DND-41 (cell line): ENCODE measurements at regions not wholly inside any gene's neighbourhood (a gene's known extent, or its start where the extent isn't known, plus 50 kb on each side); places are given as distances from the start of the nearest gene placed in this dataset.

Experiments used
- ATAC-seq: fragments of 200-7000 bp; cut with Tn5 transposase; 3 replicates; pipeline ENCODE4 v1.9.1; 2021; ENCODE audit warnings: low read depth; ENCODE audit not compliant: insufficient read depth
- DNase-seq: peaks from one replicate; pipeline ENCODE4 v3.0.0-alpha.2; 2020
- H2AFZ ChIP-seq: 2 replicates; pipeline ENCODE4 v1.6.0; 2012; ENCODE audit warnings: low read depth, low read length
- H3K27ac ChIP-seq: 2 replicates; pipeline ENCODE4 v1.5.1; 2012; ENCODE audit warnings: low read length, inconsistent platforms
- H3K27me3 ChIP-seq: fragments of 200-600 bp; sonication (generic); 2 replicates; pipeline ENCODE4 v1.6.0; 2012; ENCODE audit warnings: low read length, mild to moderate bottlenecking, inconsistent platforms; ENCODE audit not compliant: insufficient read depth, poor library complexity
- H3K36me3 ChIP-seq: 2 replicates; pipeline ENCODE4 v1.5.1; 2012; ENCODE audit warnings: low read length, inconsistent platforms; ENCODE audit not compliant: insufficient read depth
- H3K4me1 ChIP-seq: 2 replicates; pipeline ENCODE4 v1.5.1; 2012; ENCODE audit warnings: mild to moderate bottlenecking, low read length; ENCODE audit not compliant: insufficient read depth
- H3K4me2 ChIP-seq: 2 replicates; pipeline ENCODE4 v1.6.0; 2012; ENCODE audit warnings: mild to moderate bottlenecking, moderate library complexity, low read length, inconsistent platforms; ENCODE audit not compliant: insufficient read depth
- H3K4me3 ChIP-seq, 2 experiments: fragments of 200-600 bp in 1 of 2; shearing (Covaris generic) in 1 of 2; 2 replicates each; pipeline ENCODE4 v1.5.1; 2012 to 2016; ENCODE audit warnings: inconsistent platforms in 2 of 2, low read length in 2 of 2, mild to moderate bottlenecking in 2 of 2, low read depth in 1 of 2, moderate library complexity in 1 of 2
- H3K79me2 ChIP-seq: 2 replicates; pipeline ENCODE4 v1.6.0; 2012; ENCODE audit warnings: low read length, inconsistent platforms; ENCODE audit not compliant: insufficient read depth
- H3K9ac ChIP-seq: 2 replicates; pipeline ENCODE4 v1.6.0; 2012; ENCODE audit warnings: low read depth, mild to moderate bottlenecking, inconsistent platforms, low read length, moderate library complexity
- H3K9me3 ChIP-seq: 2 replicates; pipeline ENCODE4 v1.5.1; 2012; ENCODE audit warnings: low read length, moderate library complexity, mild to moderate bottlenecking, inconsistent platforms; ENCODE audit not compliant: insufficient read depth, severe bottlenecking
- H4K20me1 ChIP-seq: 2 replicates; pipeline ENCODE4 v1.6.0; 2012; ENCODE audit warnings: low read length; ENCODE audit not compliant: insufficient read depth
- CTCF ChIP-seq: IDR thresholded peaks from 2 replicates; pipeline ENCODE4 v1.5.1; 2012; ENCODE audit warnings: borderline replicate concordance, low read length, moderate library complexity, mild to moderate bottlenecking; ENCODE audit not compliant: poor library complexity, severe bottlenecking; ENCODE audit errors: extremely low read depth
- EZH2 ChIP-seq: IDR thresholded peaks from 3 replicates; pipeline ENCODE4 v1.6.1; 2012; ENCODE audit warnings: borderline replicate concordance, low read depth, mild to moderate bottlenecking, moderate library complexity, low read length, inconsistent platforms; ENCODE audit not compliant: severe bottlenecking

DNA sequence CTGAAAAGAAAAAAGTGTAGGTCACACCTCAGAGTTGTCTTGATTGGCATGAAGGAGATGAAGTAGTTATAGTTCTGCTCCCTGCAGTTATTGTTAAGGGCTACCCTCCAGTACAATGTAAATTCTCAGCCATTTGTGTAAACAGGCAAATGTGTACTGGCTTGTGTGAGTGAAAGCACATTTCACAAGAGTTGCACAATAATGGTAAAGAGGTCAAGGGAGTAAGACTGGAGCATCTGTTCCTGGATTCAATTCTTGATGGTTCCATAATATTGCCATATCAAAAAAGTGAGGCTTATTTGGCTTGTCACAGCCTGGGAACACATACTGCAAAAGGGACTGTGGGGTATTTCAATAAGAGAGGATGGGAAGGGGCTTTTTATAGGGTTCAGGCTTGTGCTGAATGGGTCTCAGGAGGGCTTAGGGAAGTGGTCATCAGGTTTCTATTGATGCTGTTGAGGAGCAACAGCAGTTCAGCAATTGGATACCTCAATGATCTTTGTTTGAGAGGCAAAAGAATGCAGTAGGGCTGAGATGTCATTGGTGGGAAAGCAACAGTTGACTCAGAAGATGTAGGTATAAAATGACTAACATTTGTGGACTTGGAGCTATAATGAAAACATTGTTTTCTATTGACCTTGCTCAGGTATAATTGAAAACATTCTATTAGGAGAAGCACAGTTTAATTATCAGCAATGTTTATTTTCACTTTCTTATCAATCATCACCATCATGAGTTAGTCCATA lies 402.6 kb downstream of the BCKDHB start:
- Histone ChIP-seq H3K79me2 (no peaks in the 10 kb centered on the region), H3K4me3 (no peak overlapping the region), H3K9ac (no peak overlapping the region), H3K27me3 (no peaks in the 10 kb centered on the region), H3K36me3 (no peaks in the 10 kb centered on the region), H4K20me1 (no peaks in the 10 kb centered on the region), H3K27ac (no peak overlapping the region), H3K9me3 (no peaks in the 10 kb centered on the region), H2AFZ (no peak overlapping the region), H3K4me1 (no peaks in the 10 kb centered on the region), H3K4me2 (no peak overlapping the region)
- no peak for DNase-seq
- no peak for TF ChIP-seq CTCF
- no peak for TF ChIP-seq EZH2
- no peak for ATAC-seq

DNA sequence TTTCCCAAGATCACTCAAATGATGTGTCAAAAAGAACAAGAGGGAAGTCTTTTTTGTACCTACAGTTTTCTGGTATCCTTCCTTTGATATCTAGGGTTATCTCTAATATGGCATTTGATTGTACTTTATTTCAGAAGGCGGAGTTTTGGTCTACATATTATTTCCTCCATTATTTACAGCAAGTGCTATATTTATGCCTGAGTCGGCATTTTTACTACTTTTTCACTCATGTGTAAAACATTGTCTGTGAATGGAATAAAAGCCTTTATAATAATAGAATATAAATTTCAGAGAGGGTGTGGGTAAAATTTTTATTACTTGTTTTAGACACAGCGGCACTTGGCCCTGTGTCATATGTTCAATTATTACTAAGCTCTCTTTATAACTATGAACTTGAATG lies 398.4 kb downstream of the BCKDHB start:
- no peaks in the 10 kb centered on the region for H4K20me1 ChIP-seq
- ATAC-seq, result no peak
- no peaks in the 10 kb centered on the region for H3K4me1 ChIP-seq
- H3K27me3 ChIP-seq, result no peaks in the 10 kb centered on the region
- H3K9me3 ChIP-seq, result no peaks in the 10 kb centered on the region
- H3K36me3 ChIP-seq, result no peaks in the 10 kb centered on the region
- no peak for DNase-seq
- no peak overlapping the region for H3K4me2 ChIP-seq
- H3K27ac ChIP-seq, result no peak overlapping the region
- H3K4me3 ChIP-seq, result no peak overlapping the region
- TF ChIP-seq EZH2 (no peak), CTCF (no peak)
- H2AFZ ChIP-seq, result no peak overlapping the region
- no peak overlapping the region for H3K9ac ChIP-seq
- H3K79me2 ChIP-seq, result no peaks in the 10 kb centered on the region

DNA sequence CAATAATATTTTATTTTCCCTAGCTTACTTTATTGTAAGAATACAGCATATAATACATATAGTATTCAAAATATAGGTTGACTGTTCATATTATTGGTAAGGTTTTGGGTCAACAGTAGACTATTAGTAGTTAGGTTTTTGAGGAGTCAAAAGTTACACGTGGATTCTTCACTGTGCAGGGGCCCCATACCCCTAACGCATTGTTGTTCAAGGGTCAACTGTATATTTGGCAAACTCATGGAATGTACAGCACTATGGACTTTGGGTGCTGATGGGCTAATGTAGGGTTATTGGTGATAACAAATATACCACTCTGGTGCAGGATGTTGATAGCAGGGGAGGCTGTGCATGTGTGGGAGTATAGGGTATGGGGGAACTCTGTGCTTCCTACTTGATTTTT lies 397.2 kb downstream of the BCKDHB start:
- Histone ChIP-seq H3K36me3 (no peaks in the 10 kb centered on the region), H3K9ac (no peak overlapping the region), H3K4me3 (no peak overlapping the region), H3K4me2 (no peak overlapping the region), H4K20me1 (no peaks in the 10 kb centered on the region), H2AFZ (no peak overlapping the region), H3K27me3 (no peaks in the 10 kb centered on the region), H3K9me3 (no peaks in the 10 kb centered on the region), H3K79me2 (no peaks in the 10 kb centered on the region), H3K27ac (no peak overlapping the region), H3K4me1 (no peaks in the 10 kb centered on the region)
- no peak for ATAC-seq
- no peak for TF ChIP-seq CTCF
- no peak for TF ChIP-seq EZH2
- DNase-seq, result no peak

- DNase-seq (no peak), ATAC-seq (no peak)
- H3K27me3 ChIP-seq, result no peaks in the 10 kb centered on the region
- H3K9me3 ChIP-seq, result no peaks in the 10 kb centered on the region
- no peaks in the 10 kb centered on the region for H3K36me3 ChIP-seq
- no peaks in the 10 kb centered on the region for H4K20me1 ChIP-seq
- no peaks in the 10 kb centered on the region for H3K79me2 ChIP-seq
- no peak overlapping the region for H2AFZ ChIP-seq
- H3K9ac ChIP-seq, result no peak overlapping the region
- no peak overlapping the region for H3K27ac ChIP-seq
- no peak overlapping the region for H3K4me3 ChIP-seq
- no peak overlapping the region for H3K4me2 ChIP-seq
- TF ChIP-seq EZH2, result no peak
- H3K4me1 ChIP-seq, result no peaks in the 10 kb centered on the region
Measured at GRCh38 chr6:80502871-80503270, 396.4 kb downstream of the BCKDHB start.
